Activated CD8-positive, alpha-beta T cell treated with anti-CD3 and anti-CD28 coated beads for 36 hours (primary cell): ENCODE measurements at regions not wholly inside any gene's neighbourhood (a gene's known extent, or its start where the extent isn't known, plus 50 kb on each side); places are given as distances from the start of the nearest gene placed in this dataset.

Experiments
- ATAC-seq: fragments of 200-7000 bp; cut with Tn5 transposase; one replicate; pipeline ENCODE4 v1.10.0; 2021; ENCODE audit warnings: mild to moderate bottlenecking, moderate library complexity
- CTCF ChIA-PET: fragments of 350-600 bp; sonication (Branson Sonifier 250); formaldehyde crosslinking; loops from one replicate; lab custom pipeline; 2021; ENCODE audit warnings: antibody characterized with exemption; lab: Charles Lee
- POLR2A ChIA-PET: fragments of 350-600 bp; sonication (Branson Sonifier 250); formaldehyde crosslinking; loops from one replicate; lab custom pipeline; 2021; ENCODE audit warnings: antibody characterized with exemption; lab: Charles Lee
- DNase-seq: peaks from one replicate; pipeline ENCODE4 v3.0.0-alpha.2; 2020
- H3K27ac Mint-ChIP-seq: one replicate; pipeline ENCODE4 v1.8.0; 2021; ENCODE audit warnings: mild to moderate bottlenecking, mixed read lengths
- H3K27me3 Mint-ChIP-seq: one replicate; pipeline ENCODE4 v1.8.0; 2021; ENCODE audit warnings: mixed read lengths
- H3K36me3 Mint-ChIP-seq: one replicate; pipeline ENCODE4 v1.8.0; 2021; ENCODE audit warnings: low read depth, mixed read lengths
- H3K4me1 Mint-ChIP-seq: one replicate; pipeline ENCODE4 v1.8.0; 2021; ENCODE audit warnings: low read depth, mixed read lengths
- H3K4me3 Mint-ChIP-seq: one replicate; pipeline ENCODE4 v1.8.0; 2021; ENCODE audit warnings: mild to moderate bottlenecking, moderate library complexity, mixed read lengths
- H3K9me3 Mint-ChIP-seq: one replicate; pipeline ENCODE4 v1.8.0; 2021; ENCODE audit warnings: mixed read lengths
- intact Hi-C: fragments of 100-400 bp; cut with micrococcal nuclease; formaldehyde crosslinking; loops from one replicate; pipeline ENCODE4 v1.10.0; 2022
- TF ChIP-seq, protein P1 (sequence below): fragments of 200-600 bp; IDR thresholded peaks from one replicate; pipeline ENCODE4 v1.8.0; 2022; ENCODE audit warnings: antibody characterized with exemption, mild to moderate bottlenecking

DNA sequence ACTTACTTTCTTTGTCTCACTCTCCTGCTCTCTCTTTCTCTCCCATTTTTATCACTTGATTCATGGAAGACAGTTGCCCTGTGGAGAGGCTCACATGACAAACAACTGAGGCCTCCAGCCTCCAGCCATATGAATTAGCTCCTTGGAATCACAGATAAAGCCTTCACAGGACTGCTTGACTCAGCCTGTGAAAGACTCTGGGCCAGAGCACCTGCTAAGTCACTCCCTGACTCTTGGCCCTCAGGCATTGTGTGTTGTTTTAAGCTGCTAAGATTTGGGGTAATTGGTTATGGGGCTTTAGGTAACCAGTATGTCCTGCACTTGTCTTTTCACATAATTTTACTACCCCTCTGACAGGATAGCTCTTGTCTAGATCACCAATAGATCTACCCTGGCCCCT, 334.9 kb downstream of the SOX11 start:
- Mint-ChIP-seq H3K27me3 (no peaks in the 10 kb centered on the region), H3K36me3 (no peaks in the 10 kb centered on the region), H3K9me3 (no peaks in the 10 kb centered on the region), H3K27ac (no peak overlapping the region), H3K4me3 (no peak overlapping the region), H3K4me1 (no peaks in the 10 kb centered on the region)
- ChIA-PET POLR2A (no interaction called here), CTCF (interaction anchor here (0.6 kb wide), 1 partner anchor 11 kb away, joined by 3 read pairs; no protein-coding TSS in a partner anchor)
- no peak for ATAC-seq
- intact Hi-C loops = no loop called here
- TF ChIP-seq, protein P1, sequence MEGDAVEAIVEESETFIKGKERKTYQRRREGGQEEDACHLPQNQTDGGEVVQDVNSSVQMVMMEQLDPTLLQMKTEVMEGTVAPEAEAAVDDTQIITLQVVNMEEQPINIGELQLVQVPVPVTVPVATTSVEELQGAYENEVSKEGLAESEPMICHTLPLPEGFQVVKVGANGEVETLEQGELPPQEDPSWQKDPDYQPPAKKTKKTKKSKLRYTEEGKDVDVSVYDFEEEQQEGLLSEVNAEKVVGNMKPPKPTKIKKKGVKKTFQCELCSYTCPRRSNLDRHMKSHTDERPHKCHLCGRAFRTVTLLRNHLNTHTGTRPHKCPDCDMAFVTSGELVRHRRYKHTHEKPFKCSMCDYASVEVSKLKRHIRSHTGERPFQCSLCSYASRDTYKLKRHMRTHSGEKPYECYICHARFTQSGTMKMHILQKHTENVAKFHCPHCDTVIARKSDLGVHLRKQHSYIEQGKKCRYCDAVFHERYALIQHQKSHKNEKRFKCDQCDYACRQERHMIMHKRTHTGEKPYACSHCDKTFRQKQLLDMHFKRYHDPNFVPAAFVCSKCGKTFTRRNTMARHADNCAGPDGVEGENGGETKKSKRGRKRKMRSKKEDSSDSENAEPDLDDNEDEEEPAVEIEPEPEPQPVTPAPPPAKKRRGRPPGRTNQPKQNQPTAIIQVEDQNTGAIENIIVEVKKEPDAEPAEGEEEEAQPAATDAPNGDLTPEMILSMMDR = no peak
- no peak for DNase-seq

DNA sequence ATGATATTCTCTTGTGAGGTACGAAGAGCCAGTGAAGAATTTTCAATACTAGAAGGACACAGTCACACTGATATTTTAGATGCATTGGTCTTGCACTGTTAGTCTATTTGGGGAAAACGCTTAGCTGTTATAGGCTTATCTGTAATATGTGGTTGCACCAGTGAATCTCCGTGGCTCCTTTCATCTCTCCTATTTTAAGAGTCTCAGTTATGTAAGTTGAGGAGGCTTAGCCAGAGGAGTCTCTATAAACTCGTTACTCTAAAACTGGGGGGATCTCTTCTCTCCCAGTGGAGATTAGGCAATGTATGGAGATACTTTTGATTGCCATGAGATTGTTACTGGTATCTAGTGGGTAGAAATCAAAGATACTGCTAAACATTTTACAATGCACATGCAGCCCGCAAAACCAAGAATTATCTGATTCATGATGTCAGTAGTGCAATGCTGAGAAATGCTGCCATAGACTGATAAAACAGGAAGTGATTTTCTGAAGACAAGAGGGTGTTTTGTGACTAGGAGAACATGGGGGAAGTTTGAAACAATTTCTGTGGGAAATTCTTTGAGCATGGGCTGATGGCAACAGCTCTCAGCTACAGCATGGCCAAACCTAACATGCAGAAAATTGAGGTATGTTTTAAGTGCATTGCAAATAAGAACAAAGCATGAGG, 339.1 kb downstream of the SOX11 start:
- Mint-ChIP-seq H3K27ac (no peak overlapping the region), H3K27me3 (no peaks in the 10 kb centered on the region), H3K4me3 (no peak overlapping the region), H3K36me3 (no peaks in the 10 kb centered on the region), H3K9me3 (no peaks in the 10 kb centered on the region), H3K4me1 (no peaks in the 10 kb centered on the region)
- no peak for DNase-seq
- intact Hi-C loops = no loop called here
- TF ChIP-seq, protein P1 = no peak
- ChIA-PET POLR2A (no interaction called here), CTCF (no interaction called here)
- no peak for ATAC-seq

DNA sequence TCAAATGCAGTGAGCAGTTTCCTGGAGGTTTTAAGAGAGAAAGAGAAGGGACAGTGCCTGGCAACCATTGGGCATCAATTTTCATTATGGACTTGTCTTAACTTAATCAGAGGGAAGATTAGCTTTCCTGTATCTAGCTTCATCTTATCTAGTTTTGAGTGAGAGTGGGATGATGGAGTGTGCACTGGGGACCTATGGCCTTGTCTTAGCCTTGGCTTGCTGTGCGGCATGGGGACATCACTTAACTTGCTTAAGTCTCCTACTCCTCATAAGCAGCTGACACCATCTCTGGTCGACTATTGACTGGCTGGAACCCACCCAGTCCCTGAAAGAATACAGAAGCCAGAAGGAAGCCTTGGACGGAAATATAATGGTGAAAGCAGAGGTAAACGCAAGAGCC, 344.0 kb downstream of the SOX11 start:
- CTCF ChIA-PET = no interaction called here
- intact Hi-C loops = no loop called here
- Mint-ChIP-seq H3K27me3 (no peaks in the 10 kb centered on the region), H3K27ac (no peak overlapping the region), H3K36me3 (no peaks in the 10 kb centered on the region), H3K4me3 (no peak overlapping the region), H3K4me1 (no peaks in the 10 kb centered on the region), H3K9me3 (peaks cover under 1% of the 10 kb centered on the region)
- ATAC-seq = no peak
- POLR2A ChIA-PET = interaction anchor here (0.8 kb wide), 1 partner anchor 10 kb away, joined by 3 read pairs; no protein-coding TSS in a partner anchor
- TF ChIP-seq, protein P1 = no peak
- no peak for DNase-seq

DNA sequence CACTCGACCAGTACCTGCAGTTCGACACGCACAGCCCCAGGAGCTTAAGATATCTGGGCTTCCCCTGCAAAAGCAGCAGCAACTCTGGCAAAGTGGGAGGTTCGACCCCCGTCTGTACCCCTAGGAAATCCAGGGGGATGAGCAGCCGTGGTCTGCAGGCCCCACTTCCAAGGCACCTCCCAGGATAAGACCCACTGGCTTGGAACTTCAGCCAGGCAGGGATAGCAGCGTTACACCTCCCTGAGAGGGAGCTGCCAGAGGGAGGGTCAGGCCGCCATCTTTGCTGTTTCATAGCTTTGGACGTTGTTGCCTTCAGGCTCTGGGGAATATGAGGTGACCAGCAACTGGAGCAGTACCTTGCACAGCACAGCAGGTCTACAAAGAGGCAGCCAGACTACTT, 351.1 kb downstream of the SOX11 start:
- Mint-ChIP-seq H3K4me1 (no peaks in the 10 kb centered on the region), H3K9me3 (peaks cover 11% of the 10 kb centered on the region), H3K36me3 (no peaks in the 10 kb centered on the region), H3K4me3 (no peak overlapping the region), H3K27me3 (no peaks in the 10 kb centered on the region), H3K27ac (no peak overlapping the region)
- POLR2A ChIA-PET = no interaction called here
- intact Hi-C loops = no loop called here
- CTCF ChIA-PET = no interaction called here
- TF ChIP-seq, protein P1 = no peak
- ATAC-seq = no peak
- DNase-seq = no peak

DNA sequence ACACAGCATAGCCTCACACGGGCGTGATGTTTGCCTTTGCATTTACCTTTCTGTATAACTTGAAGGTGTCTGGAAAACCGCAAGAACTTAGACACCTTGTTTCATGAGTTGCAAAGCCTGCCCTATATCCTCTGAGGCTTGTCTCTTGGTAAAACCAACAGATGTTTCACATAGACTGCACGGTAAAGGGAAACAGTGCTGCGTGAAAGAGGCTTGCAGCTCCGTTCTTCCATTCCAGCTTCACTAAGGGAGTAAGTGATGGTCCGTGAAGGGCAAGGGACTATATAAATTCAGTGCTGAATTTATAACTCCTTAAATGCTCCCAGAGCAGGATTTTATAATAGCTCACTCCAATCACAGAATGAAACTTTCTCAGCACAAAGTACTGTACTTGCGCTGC, 360.5 kb downstream of the SOX11 start:
- Mint-ChIP-seq H3K27ac (no peak overlapping the region), H3K27me3 (no peaks in the 10 kb centered on the region), H3K9me3 (no peaks in the 10 kb centered on the region), H3K4me1 (no peaks in the 10 kb centered on the region), H3K4me3 (no peak overlapping the region), H3K36me3 (no peaks in the 10 kb centered on the region)
- TF ChIP-seq, protein P1 = no peak
- no peak for DNase-seq
- ChIA-PET POLR2A (no interaction called here), CTCF (no interaction called here)
- no peak for ATAC-seq
- intact Hi-C loops = no loop called here
